ENCODE measurements at regions not wholly inside any gene's neighbourhood (a gene's known extent, or its start where the extent isn't known, plus 50 kb on each side); places are given as distances from the start of the nearest gene placed in this dataset.
A peak's percentile ranks its signal among the peaks of the same experiment; 100 is the strongest.

- Histone ChIP-seq H3K27me3 (ENCODE audit: low read depth) (no peaks in the 10 kb centered on the region), H3K9me3 (replicated peaks) (no peaks in the 10 kb centered on the region), H3K4me3 (no peak overlapping the region), H3K36me3 (no peaks in the 10 kb centered on the region), H3K27ac (replicated peaks) (no peak overlapping the region), H3K4me1 (no peaks in the 10 kb centered on the region)
- intact Hi-C loops (cut with micrococcal nuclease) = no loop called here
- TF ChIP-seq, protein P1, sequence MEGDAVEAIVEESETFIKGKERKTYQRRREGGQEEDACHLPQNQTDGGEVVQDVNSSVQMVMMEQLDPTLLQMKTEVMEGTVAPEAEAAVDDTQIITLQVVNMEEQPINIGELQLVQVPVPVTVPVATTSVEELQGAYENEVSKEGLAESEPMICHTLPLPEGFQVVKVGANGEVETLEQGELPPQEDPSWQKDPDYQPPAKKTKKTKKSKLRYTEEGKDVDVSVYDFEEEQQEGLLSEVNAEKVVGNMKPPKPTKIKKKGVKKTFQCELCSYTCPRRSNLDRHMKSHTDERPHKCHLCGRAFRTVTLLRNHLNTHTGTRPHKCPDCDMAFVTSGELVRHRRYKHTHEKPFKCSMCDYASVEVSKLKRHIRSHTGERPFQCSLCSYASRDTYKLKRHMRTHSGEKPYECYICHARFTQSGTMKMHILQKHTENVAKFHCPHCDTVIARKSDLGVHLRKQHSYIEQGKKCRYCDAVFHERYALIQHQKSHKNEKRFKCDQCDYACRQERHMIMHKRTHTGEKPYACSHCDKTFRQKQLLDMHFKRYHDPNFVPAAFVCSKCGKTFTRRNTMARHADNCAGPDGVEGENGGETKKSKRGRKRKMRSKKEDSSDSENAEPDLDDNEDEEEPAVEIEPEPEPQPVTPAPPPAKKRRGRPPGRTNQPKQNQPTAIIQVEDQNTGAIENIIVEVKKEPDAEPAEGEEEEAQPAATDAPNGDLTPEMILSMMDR (IDR thresholded peaks at IDR 0.05; ENCODE audit: borderline replicate concordance) = no peak
- no peak for DNase-seq
Measured at GRCh38 chr13:111013196-111013595, 98.3 kb upstream of the ANKRD10 start.

DNA sequence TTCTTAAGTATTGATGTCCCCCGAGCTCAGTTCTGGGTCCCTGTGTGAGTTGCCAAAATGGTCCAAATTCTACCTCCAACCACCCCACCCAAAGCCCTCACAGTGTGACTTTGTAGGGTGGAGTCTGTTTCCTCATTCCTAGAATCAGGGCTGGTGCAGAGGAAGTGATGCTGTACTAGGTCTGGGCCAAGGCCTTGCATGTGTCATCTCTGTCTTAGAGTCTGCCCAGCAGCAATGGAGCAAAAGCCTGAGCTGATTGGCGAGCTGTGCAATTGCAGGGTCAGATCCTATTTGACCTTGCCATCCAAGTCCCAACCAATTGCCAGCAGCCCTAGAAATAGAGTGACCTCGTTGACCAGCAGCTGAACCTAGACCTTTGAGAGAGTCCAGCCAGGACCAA is 97.0 kb upstream of the ANKRD10 start:
- no peak overlapping the region for H3K4me3 ChIP-seq
- no peaks in the 10 kb centered on the region for H3K9me3 ChIP-seq (replicated peaks)
- no peaks in the 10 kb centered on the region for H3K36me3 ChIP-seq
- intact Hi-C loops (cut with micrococcal nuclease) = no loop called here
- H3K4me1 ChIP-seq = peaks cover 9% of the 10 kb centered on the region
- H3K27ac ChIP-seq (replicated peaks) = no peak overlapping the region
- no peaks in the 10 kb centered on the region for H3K27me3 ChIP-seq (ENCODE audit: low read depth)
- TF ChIP-seq, protein P1 (IDR thresholded peaks at IDR 0.05; ENCODE audit: borderline replicate concordance) = no peak
- DNase-seq = no peak

- Histone ChIP-seq H3K4me1 (peaks cover 29% of the 10 kb centered on the region), H3K27ac (replicated peaks) (peak overlapping the region; percentile 91), H3K27me3 (ENCODE audit: low read depth) (no peaks in the 10 kb centered on the region), H3K9me3 (replicated peaks) (no peaks in the 10 kb centered on the region), H3K36me3 (no peaks in the 10 kb centered on the region), H3K4me3 (no peak overlapping the region)
- TF ChIP-seq, protein P1 (IDR thresholded peaks at IDR 0.05; ENCODE audit: borderline replicate concordance) = no peak
- no peak for DNase-seq
- intact Hi-C loops (cut with micrococcal nuclease) = no loop called here
Measured at GRCh38 chr13:111008351-111008750, 93.5 kb upstream of the ANKRD10 start.

DNA sequence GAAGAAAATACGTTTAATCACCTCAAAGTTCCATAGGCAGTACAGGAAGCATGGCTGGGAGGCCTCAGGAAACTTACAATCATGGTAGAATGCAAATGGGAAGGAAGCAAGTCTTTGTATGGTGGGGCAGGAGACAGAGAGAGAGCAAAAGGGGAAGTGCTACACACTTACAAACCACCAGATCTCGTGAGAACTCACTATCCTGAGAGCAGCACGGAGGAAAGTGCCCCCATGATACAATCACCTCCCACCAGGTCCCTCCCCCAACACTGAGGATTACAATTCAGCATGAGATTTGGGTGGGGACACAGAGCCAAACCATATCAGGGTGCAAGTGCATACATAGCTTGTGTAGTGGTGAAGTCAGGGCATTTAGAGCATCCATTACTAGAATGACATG is 92.3 kb upstream of the ANKRD10 start:
- intact Hi-C loops (cut with micrococcal nuclease) = no loop called here
- Histone ChIP-seq H3K9me3 (replicated peaks) (no peaks in the 10 kb centered on the region), H3K36me3 (no peaks in the 10 kb centered on the region), H3K4me3 (peak overlapping the region; percentile 29), H3K27me3 (ENCODE audit: low read depth) (no peaks in the 10 kb centered on the region), H3K4me1 (peaks cover 29% of the 10 kb centered on the region), H3K27ac (replicated peaks) (peak overlapping the region; percentile 91)
- no peak for DNase-seq
- TF ChIP-seq, protein P1 (IDR thresholded peaks at IDR 0.05; ENCODE audit: borderline replicate concordance) = no peak

GRCh38 chr13:111006506-111007031 is 91.7 kb upstream of the ANKRD10 start:
- Histone ChIP-seq H3K27me3 (ENCODE audit: low read depth) (no peaks in the 10 kb centered on the region), H3K36me3 (no peaks in the 10 kb centered on the region), H3K4me1 (peaks cover 29% of the 10 kb centered on the region), H3K9me3 (replicated peaks) (no peaks in the 10 kb centered on the region), H3K27ac (replicated peaks) (peak overlapping the region; percentile 91), H3K4me3 (peak overlapping the region; percentile 29)
- intact Hi-C loops (cut with micrococcal nuclease) = no loop called here
- peak; percentile 83 for DNase-seq
- TF ChIP-seq, protein P1 (IDR thresholded peaks at IDR 0.05; ENCODE audit: borderline replicate concordance) = no peak

Data from left ventricle myocardium inferior (tissue), 1 donor.